ENCODE measurements at regions not wholly inside any gene's neighbourhood (a gene's known extent, or its start where the extent isn't known, plus 50 kb on each side); places are given as distances from the start of the nearest gene placed in this dataset.

DNA sequence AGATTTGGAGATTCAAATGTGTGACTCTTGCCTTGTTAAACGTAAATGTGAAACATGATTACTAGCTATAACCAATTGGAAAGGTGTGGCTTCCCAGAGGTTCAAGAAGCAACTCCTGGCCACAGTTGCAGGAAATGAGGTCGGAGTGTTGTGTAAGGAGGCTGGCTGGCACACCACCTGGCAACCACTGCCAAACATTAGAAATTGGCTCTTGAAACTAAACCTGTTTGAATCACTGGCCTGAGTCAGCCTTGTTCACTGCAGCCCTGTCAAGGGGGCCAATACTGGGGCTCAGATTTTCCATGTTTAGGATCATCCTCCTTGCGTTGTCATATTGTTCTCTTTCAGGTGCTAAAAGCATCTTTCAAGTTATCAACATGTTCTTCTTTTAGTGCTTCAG lies 206.3 kb downstream of the ARL6IP6 start:
- no peak overlapping the region for H3K4me3 Mint-ChIP-seq
- DNase-seq (ENCODE audit: low spot score) (no peak), ATAC-seq (no peak)
- H3K27me3 ChIP-seq (ENCODE audit: insufficient read depth): no peaks in the 10 kb centered on the region
- H3K4me1 Mint-ChIP-seq: no peaks in the 10 kb centered on the region
- H3K36me3 ChIP-seq (ENCODE audit: insufficient read depth): no peaks in the 10 kb centered on the region
- H3K36me3 Mint-ChIP-seq (ENCODE audit: low read depth): no peaks in the 10 kb centered on the region
- H3K9me2 ChIP-seq (ENCODE audit: insufficient read depth): no peaks in the 10 kb centered on the region
- no peaks in the 10 kb centered on the region for H3K4me1 ChIP-seq (ENCODE audit: insufficient read depth)
- no peaks in the 10 kb centered on the region for H3K79me2 ChIP-seq (replicated peaks; ENCODE audit: insufficient read depth)
- H3K27ac Mint-ChIP-seq: no peak overlapping the region
- no peak overlapping the region for H3K4me3 ChIP-seq
- H3K27me3 Mint-ChIP-seq (ENCODE audit: insufficient read depth, low read depth, poor library complexity): peaks cover 6% of the 10 kb centered on the region
- no peaks in the 10 kb centered on the region; the same call in 2 of the 3 replicates for H3K9me3 Mint-ChIP-seq
- H2AFZ ChIP-seq: 0 out of 2 replicates have a peak overlapping the region, but pooled peaks have one; percentile 23
- no peak overlapping the region for H3K27ac ChIP-seq (ENCODE audit: low read depth)
- H3K4me2 ChIP-seq: no peak overlapping the region
- TF ChIP-seq JUNB (IDR thresholded peaks at IDR 0.05; ENCODE audit: unreplicated experiment): no peak
- TF ChIP-seq ETS1 (IDR thresholded peaks at IDR 0.05): no peak
- no peak for TF ChIP-seq STAT1 (IDR thresholded peaks at IDR 0.05; ENCODE audit: unreplicated experiment)
- TF ChIP-seq REST (IDR thresholded peaks at IDR 0.05; ENCODE audit: unreplicated experiment): no peak
- no peak for TF ChIP-seq NANOG (IDR thresholded peaks at IDR 0.05; ENCODE audit: borderline replicate concordance)
- TF ChIP-seq, protein P1, sequence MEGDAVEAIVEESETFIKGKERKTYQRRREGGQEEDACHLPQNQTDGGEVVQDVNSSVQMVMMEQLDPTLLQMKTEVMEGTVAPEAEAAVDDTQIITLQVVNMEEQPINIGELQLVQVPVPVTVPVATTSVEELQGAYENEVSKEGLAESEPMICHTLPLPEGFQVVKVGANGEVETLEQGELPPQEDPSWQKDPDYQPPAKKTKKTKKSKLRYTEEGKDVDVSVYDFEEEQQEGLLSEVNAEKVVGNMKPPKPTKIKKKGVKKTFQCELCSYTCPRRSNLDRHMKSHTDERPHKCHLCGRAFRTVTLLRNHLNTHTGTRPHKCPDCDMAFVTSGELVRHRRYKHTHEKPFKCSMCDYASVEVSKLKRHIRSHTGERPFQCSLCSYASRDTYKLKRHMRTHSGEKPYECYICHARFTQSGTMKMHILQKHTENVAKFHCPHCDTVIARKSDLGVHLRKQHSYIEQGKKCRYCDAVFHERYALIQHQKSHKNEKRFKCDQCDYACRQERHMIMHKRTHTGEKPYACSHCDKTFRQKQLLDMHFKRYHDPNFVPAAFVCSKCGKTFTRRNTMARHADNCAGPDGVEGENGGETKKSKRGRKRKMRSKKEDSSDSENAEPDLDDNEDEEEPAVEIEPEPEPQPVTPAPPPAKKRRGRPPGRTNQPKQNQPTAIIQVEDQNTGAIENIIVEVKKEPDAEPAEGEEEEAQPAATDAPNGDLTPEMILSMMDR (conservative IDR thresholded peaks at IDR 0.05; ENCODE audit: low read depth in 2 of 2): no peak
- TF ChIP-seq ZNF462 (CRISPR knock-in tag; IDR thresholded peaks at IDR 0.05): no peak
- no peak for TF ChIP-seq EZH2 (IDR thresholded peaks at IDR 0.05; ENCODE audit: low read depth, unreplicated experiment)
- TF ChIP-seq CREB1 (CRISPR knock-in tag; IDR thresholded peaks at IDR 0.05; ENCODE audit: low read depth): no peak
- TF ChIP-seq EZH2phosphoT487 (IDR thresholded peaks at IDR 0.05; ENCODE audit: unreplicated experiment): no peak
- TF ChIP-seq ZNF114 (CRISPR knock-in tag; IDR thresholded peaks at IDR 0.05): no peak
- TF ChIP-seq POLR2AphosphoS5 (IDR thresholded peaks at IDR 0.05; ENCODE audit: low read depth): no peak
- TF ChIP-seq ZNF331 (CRISPR knock-in tag; IDR thresholded peaks at IDR 0.05; ENCODE audit: low read depth): no peak
- peaks cover 3% of the 10 kb centered on the region for H3F3A ChIP-seq (replicated peaks; ENCODE audit: low read depth)
- H4K20me1 ChIP-seq (replicated peaks; ENCODE audit: insufficient read depth): no peaks in the 10 kb centered on the region

All from GM23338 (cell line).